Ramos (cell line): ENCODE measurements at regions not wholly inside any gene's neighbourhood (a gene's known extent, or its start where the extent isn't known, plus 50 kb on each side); places are given as distances from the start of the nearest gene placed in this dataset.
"Not testable (repeated sequence)": the region's sequence is repeated elsewhere in the genome, so short reads cannot be mapped to it uniquely, and the experiment has no call there.

Experiments used
- in situ Hi-C: fragments of 300-500 bp; cut with MboI; formaldehyde crosslinking; loops from one replicate; pipeline ENCODE4 v1.14.3; 2022; ENCODE audit warnings: low sequenced_read_pairs; ENCODE audit not compliant: unreplicated experiment

GRCh38 chr7:119999738-120000475, 273.1 kb upstream of the KCND2 start:
- in situ Hi-C loops, result no loop called here

DNA sequence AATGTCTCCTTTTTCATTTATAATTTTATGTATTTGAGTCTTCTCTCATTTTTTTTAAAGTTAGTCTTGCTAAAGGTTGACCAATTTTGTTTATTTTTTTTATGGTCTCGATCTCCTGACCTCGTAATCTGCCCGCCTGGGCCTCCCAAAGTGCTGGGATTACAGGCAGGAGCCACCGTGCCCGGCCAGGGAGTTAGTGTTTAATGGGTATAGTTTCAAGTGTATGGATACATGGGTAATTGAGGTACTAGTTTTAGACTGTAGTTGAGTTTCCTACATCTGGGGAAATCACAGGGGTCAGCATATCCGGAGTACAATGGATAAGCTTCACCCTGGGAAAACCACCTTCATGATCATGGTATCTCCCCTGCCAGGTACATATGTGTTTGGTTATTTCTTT, 267.3 kb upstream of the KCND2 start:
- in situ Hi-C loops, result no loop called here

- in situ Hi-C loops, result not testable (repeated sequence)
These were observed 258.7 kb upstream of the KCND2 start for GRCh38 chr7:120014301-120014700.

DNA sequence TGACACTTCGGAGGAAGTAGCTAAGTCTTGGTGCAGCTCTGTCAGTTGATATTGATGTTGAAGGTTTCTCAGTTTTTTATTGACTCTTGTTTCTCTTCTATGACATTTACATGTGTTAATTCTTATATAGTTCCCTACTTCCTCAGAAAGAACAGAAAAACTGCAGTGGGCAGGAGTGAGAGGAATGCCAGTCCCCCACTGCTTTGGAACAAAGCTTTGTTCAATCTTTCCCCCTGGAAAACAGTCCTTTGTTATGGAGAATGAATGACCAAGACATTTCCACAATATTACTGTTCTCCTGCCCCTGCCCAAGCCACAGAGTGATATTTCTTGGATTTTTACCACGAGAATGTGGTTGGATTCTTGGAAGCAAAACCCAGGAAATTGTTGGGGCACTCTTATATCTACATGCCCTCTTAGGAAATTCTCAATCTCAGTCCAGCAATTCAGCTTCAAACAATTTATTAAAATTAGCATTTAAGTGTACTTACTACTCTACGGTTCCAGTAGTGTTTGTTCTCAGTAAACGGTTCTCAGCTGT, 258.0 kb upstream of the KCND2 start:
- in situ Hi-C loops, result no loop called here

DNA sequence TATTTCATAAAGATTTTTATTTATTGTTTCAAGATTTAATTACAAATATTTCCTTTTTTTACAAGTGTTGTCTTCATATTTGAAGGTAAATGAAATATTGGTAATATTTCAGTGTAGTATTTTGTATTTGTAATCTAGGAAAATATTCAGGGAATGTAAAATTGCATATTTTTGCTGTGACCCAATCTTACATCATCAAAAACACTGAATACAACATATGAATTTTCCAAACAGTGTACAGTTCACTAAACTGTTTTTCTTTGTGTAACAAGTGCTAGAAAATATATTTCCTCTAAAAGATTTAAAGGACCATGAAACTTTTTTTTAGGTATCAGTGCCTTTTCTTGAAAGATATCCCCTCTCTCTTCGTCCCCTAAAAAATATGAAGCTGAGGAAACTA, 251.9 kb upstream of the KCND2 start:
- in situ Hi-C loops, result no loop called here

DNA sequence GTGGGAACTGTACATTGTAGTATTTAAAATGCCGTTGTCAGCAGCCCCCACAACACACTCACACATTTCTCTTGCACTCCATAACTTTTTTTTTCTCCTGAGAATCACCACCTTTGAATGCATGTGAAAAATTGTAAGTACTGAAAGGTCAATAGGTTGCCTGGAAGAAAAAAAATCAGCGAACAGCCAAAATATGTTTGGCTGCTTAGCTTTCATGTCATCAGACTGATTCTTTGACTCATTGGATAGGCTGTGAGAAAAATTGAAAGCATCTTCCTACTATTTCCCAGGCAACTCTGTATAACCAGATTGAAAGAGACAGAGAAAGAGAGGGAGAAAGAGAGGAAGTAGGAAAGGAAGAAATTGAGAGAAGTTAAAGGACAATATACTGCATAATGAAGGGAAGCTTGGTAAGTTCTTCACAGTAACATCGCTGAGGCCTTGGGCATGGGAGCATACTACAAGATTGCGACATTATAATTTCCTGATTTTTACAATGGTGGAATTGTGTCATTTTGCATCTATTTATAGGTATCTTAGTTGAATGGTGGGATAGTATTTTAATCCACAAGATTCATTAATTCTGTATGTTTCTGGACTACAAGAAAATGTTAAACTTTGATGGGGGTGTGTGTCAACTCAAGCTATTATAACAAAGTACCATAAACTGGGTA, 249.3 kb upstream of the KCND2 start:
- in situ Hi-C loops, result no loop called here

- in situ Hi-C loops, result no loop called here
These were observed 244.3 kb upstream of the KCND2 start for GRCh38 chr7:120028636-120029035.

DNA sequence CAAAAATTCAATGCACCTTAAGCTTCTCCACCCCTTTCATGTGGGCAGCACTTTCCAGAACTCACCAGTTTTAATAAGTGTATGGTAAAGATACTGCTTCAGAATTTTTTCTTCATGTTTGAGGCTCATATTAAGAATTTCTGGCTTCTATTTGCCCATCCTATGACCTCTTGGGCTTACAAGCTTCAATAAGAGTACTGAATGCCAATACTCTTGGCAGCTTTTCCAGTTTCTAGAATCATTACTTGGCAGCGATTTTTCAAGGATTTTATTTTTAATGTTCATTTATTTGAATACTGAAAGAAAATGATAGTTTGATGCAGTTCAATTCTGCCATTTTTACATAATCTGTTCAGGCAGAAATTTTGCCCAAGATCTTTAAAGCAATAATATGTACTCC, 242.1 kb upstream of the KCND2 start:
- in situ Hi-C loops, result no loop called here

- in situ Hi-C loops, result no loop called here
These were observed 239.9 kb upstream of the KCND2 start for GRCh38 chr7:120033114-120033513.

GRCh38 chr7:120039138-120039537, 233.8 kb upstream of the KCND2 start:
- in situ Hi-C loops, result no loop called here

DNA sequence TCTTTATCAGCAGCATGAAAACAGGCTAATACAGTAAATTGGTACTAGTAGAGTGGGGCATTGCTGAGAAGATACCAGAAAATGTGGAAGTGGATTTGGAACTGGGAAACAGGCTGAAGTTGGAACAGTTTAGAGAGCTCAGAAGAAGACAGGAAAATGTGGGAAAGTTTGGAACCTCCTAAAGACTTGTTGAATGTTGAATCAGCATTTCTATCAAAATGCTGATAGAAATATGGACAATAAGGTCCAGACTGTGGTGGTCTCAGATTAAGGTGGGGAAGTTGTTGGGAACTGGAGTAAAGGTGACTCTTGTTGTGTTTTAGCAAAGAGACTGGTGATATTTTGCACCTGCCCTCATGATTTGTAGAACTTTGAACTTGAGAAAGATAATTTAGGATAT, 231.2 kb upstream of the KCND2 start:
- in situ Hi-C loops, result no loop called here

DNA sequence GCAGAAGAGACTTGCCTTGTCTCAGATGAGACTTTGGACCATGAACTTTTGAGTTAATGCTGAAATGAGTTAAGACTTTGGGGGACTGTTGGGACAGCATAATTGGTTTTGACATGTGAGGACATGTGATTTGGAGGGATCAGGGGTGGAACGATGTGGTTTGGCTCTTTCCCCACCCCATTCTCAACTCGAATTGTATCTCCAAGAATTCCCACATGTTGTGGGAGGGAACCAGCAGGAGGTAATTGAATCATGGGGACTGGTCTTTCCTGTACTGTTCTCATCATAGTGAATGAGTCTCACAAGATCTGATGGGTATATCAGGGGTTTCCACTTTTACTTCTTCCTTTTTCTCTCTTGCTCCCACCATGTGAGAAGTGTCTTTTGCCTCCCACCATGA, 229.7 kb upstream of the KCND2 start:
- in situ Hi-C loops, result no loop called here

- in situ Hi-C loops, result no loop called here
These were observed 220.0 kb upstream of the KCND2 start for GRCh38 chr7:120052884-120053382.

- in situ Hi-C loops, result no loop called here
These were observed 219.5 kb upstream of the KCND2 start for GRCh38 chr7:120053390-120053961.

- in situ Hi-C loops, result no loop called here
These were observed 218.4 kb upstream of the KCND2 start for GRCh38 chr7:120054376-120055100.

- in situ Hi-C loops, result no loop called here
These were observed 217.7 kb upstream of the KCND2 start for GRCh38 chr7:120055300-120055699.

GRCh38 chr7:120056227-120056626, 216.7 kb upstream of the KCND2 start:
- in situ Hi-C loops, result no loop called here

DNA sequence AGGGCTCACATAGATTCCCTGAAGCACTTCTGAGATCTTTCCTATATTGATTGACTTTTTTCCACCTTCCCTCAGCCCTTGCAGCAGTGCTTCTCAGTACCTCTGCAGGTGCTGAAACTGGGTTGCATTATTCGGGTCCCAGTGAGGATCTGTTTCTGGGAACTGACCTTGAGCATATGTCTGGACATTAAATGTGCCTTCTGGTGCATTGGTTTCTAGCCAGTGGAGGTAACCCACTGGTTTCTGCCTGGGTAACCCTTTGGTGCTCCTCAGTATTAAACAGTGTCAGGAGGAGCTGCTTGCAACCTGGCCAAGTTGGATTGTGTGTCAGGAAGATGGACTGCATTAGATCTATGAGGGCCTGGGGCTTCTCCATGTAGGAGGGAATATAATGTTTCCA, 213.3 kb upstream of the KCND2 start:
- in situ Hi-C loops, result no loop called here

GRCh38 chr7:120060281-120060680, 212.7 kb upstream of the KCND2 start:
- in situ Hi-C loops, result no loop called here

DNA sequence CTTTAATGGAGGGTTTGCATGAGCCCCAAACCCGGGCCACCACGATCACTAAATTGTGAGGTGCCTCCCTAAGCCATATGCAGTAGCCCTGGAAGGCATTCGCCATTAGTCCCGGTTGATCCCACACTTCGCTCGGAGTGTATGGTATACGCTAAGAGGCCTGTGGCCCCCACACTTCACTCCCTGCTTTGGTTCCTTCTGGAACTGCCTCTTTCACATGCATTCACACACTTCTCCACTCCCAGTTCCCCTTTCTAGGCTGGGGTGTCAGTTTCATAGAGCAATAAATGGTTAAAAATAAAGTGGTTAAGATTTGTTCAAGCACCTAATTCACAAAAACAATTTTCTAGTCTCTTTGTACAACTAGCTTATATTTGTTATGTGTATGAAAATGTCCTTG, 212.1 kb upstream of the KCND2 start:
- in situ Hi-C loops, result no loop called here

- in situ Hi-C loops, result no loop called here
These were observed 208.4 kb upstream of the KCND2 start for GRCh38 chr7:120064565-120064964.
